ENCODE measurements at regions not wholly inside any gene's neighbourhood (a gene's known extent, or its start where the extent isn't known, plus 50 kb on each side); places are given as distances from the start of the nearest gene placed in this dataset.

DNA sequence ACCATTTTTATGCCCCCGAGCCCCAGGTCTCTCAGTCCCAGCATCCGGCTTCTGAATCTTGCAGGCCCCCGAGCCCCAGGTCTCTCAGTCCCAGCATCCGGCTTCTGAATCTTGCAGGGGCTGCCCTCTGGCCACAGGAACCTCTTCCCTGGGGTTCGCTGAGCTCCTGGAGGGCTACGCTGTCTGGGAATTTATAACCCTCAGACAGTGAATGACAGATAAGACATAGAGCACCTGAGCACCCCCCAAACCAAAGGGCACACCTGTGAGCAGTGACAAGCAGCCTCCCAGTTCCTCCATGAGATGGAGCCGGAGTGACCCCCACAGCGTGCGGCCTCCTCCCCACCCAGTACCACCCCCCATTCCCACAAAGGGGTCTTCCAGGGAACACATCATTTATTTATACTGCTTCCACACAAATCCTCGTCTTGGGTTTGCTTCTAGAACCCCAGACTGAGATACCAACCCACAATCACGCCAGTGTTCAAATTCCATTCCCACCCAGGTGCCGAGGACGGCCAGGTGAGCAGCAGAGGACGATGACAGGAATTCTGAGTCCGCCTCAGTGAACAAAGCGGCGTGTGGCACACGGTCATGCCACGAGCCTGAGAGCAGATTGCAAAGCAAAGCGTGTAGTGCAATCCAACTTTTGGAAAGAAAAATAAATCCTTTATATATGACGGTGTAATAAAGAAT is 57.7 kb upstream of the FAM20C start:
- no peak for DNase-seq (ENCODE audit: low read depth, low spot score)

DNA sequence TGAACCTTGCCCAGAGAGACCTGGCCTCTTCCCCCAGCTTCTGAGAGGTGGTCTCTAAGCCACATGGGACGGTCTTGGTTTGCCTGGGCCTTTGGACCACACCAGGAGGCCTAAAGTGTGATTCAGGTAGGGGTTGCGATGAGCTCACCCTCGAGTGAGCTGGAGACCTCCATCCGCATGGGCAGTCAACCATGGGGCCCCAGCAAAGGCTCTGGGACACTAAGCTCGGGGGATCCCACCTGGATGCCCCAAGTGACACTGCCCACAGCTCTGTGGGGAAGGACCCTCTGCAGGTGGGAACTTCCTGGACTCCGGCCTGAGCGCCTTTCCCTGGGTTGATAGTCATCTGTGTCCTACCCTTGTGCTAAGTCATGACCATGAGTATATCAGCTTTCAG is 57.1 kb upstream of the FAM20C start:
- DNase-seq (ENCODE audit: low read depth, low spot score) = no peak

DNA sequence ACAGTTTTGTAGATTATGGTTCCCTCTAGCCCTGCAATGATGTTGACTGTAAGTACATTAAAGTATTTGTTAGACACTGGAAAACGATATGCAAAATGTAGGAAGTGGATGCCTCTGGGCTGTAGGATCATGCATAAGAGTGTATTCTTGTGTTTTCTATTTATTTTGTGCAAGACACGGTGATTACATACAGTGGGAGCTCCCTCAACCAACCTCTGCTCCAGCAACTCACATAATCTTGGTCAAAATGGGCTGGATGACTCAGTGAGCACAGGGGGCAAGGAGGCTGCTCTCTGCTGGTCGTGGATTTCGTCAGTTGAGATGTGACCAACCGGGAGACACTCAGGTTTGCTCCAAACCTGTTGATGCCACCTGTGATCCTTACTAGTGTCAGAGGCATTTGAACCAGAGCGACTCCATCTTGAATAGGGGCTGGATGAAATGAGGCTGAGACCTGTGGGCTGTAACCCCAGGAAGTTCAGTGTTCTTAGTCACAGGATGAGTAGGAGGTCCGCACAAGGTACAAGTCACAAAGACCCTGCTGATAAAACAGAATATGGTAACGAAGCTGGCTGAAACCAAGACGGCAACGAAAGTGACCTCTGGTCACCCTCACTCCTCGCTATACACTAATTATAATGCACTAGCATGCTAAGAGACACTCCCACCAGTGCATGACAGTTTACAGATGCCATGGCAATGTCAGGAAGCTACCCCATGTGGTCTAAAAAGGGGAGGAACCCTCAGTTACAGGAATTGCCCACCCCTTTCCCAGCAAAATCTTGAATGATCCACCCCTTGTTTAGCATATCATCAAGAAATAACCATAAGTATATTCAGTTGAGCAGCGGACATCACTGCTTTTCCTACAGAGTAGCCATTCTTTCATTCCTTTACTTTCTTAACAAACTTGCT is 56.4 kb upstream of the FAM20C start:
- DNase-seq (ENCODE audit: low read depth, low spot score) = no peak

DNA sequence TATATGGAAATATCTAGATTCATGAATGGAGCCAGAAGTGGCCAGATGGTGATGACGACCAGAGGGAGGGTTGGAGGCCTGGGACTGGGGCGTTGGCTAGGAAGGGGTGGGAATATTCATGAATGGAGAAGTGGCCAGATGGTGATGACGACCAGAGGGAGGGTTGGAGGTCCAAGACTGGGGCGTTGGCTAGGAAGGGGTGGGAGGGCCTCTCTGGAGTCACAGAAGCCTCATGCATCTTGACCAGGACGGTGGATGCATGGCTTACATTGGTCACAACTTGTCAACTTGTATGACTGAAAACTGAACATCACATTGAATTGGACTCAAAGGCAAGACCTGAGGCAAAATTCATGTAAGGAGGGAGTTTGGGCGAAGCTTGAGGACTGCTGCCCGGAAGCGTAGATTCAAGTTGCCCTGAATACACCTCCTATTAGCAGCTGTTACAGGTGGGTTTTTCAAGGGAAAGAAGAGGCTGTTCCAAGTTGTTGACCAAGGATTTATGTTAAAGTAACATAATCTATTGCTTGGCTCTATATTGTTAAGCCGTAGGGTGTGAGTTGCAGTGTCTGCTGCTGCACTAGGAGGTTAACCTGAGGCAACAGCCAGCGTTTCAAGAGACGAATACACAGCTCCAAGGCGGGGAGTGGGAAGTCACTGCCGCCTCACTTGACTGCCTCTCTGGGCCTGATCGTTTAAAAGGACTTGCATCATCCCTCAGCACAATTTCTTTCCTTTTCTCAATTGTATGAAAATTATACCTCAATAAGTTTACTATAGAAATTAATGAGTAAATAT is 55.1 kb upstream of the FAM20C start:
- no peak for DNase-seq (ENCODE audit: low read depth, low spot score)

DNA sequence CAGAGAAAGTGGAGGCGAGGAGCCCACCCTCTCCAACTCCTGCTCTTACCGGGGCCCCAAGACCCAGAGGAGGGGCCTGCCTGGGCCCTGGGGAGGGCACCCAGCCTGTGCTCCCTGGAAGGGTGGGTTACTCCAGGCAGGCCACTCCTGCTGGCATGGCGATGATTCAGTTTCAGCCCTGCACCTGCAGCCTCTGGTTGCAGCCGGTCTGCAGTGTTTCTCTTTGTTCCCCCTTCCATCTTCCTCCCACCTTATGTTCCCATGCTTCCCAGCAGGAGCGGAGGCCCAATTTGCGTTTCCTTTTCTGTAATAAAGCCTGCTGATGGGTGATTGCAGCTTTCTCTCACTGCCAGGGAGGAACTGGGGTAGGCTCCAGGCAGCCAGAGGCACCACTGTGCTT is 53.2 kb upstream of the FAM20C start:
- no peak for DNase-seq (ENCODE audit: low read depth, low spot score)

DNA sequence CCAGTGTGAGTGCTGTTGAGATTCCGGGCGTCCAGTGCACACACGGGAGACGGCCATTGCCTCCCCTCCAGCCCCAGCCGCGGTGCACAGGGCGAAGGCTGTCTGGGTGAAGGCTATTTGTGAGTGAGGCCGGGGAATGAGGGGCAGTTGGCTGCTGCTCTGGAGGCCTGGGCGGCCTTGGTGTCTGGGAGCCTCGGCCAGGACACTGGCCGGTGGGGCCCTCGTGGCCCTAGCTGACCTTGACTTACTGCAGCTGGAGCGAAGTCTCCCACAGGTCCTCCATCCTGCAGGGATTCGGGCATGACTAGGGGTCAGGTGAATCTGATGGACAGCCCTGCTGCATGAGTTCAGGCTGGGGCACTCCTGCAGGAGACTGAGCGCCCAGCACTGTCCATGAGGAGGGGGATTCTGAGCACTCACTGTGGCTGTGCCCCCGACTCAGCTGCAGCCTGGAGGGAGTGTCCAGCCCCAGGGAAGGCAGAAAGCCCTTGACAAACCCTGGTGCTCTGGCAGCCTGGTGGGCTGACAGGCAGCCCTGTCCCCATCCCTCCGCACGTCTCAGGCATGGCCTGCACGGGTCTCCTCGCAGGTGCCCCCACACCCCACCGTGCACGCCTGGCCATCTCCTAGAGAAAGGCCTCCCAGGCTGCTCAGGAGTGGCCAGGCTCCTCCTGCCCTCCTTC is 52.7 kb upstream of the FAM20C start:
- DNase-seq (ENCODE audit: low read depth, low spot score) = no peak

DNA sequence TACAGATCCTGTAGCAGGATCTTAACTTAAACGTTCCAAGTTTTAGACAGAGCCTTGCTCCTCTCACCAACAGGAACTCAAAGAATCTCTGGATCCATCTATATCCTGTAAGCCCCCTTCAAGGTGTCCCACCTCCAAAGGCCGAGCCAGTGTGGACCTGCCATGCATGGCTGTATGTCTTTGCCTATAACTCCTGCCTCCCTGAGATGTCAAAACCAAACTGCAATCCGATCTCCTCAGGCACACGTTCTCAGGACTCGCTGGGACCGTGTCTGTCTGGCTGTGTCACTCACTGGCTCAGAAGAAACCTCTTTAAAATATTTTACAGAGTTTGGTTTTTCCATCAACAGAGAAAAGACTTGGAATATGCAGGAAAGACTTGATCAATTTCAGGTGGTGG is 51.4 kb upstream of the FAM20C start:
- DNase-seq (ENCODE audit: low read depth, low spot score) = no peak

DNA sequence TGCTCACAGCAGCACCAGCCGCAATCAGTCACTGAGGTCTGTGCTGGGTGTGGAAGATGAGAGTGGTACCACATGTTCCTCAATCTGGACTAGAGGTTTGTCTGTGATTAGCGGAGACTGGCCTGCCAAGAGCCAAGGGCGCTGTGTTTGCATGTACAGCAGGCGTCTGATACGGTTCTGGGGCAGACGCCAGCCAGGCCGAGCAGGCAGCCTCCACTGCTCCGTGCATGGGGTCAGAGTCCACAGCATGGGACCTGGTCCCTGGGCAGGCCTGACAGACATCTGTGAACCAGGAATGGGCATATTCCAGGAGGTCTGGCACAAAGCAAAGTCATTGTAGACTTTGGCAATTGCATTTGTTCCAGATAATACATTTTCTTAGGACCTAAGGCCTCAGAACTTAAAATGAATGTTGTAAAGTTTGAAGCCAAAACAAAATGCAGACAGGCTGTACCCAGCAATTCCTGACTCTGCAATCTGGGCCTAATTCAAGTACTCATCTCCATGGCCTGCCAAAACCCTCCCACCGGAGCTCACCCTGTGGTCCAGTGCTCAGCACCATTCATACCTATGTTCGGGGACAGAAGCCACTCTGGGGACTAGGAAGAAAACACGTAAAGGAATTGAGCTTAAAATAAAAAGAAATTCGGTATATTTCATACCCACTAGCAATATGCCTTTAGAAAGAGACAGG is 50.0 kb upstream of the FAM20C start:
- DNase-seq (ENCODE audit: low read depth, low spot score) = no peak

Data from astrocyte of the hippocampus (primary cell).